ENCODE measurements at regions not wholly inside any gene's neighbourhood (a gene's known extent, or its start where the extent isn't known, plus 50 kb on each side); places are given as distances from the start of the nearest gene placed in this dataset.

DNA sequence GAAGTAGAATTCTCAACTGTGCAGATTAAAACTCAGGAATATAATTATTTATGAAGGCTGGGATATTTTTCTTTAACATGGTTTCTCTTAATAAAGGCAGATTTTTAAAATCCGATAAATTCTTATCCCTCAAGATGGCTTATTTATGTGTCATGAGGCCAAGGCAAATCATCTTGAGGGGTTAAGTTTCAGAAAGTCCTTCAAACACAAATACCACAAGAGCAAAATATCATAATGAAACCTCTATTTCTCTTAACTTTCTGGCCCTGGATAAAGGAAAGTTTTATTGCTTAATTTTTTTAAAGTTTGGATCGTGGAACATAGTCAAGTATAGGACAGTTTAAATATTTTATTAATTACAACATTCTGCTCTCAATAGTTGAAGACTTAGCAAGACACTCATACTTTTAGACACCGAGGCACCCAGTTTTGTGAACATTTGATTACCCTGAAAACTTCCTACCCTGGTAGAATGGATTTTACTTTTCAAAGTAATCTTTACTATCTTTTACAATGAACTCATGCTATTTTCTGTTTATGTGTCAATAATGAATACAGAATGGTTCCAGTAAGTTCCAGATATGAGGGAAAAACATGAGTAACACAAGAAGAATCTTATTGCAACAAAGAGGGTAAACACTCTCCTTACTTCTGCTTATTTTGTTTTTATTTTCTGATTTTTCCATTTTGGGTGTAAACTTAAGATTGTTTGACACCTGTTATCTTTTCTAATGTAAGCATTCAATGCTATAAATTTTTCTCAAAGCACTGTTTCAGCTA is 200.7 kb upstream of the IL15 start:
- no peaks in the 10 kb centered on the region for H3K36me3 ChIP-seq (replicated peaks in 1 of 2; ENCODE audit: control insufficient read depth in 1 of 2, insufficient read depth in 2 of 2, low read length in 2 of 2)
- intact Hi-C loops (cut with micrococcal nuclease; ENCODE audit: unreplicated experiment) (loop anchor here (10.0 kb wide), 1 partner anchor 991 kb away; no protein-coding TSS in a partner anchor), in situ Hi-C loops (cut with HindIII; ENCODE audit: extremely low pct_ligation_motif_present, low pct_unique_long_range_greater_than_20kb) (no loop called here)
- no peaks in the 10 kb centered on the region for H3K9me3 ChIP-seq (ENCODE audit: low read length)
- H3K79me2 ChIP-seq (ENCODE audit: insufficient read depth, low read length), result no peaks in the 10 kb centered on the region
- no TSS peak for BruUV-seq (replicated peaks)
- no peak overlapping the region for H2AFZ ChIP-seq (ENCODE audit: low read length)
- DNase-seq (ENCODE audit: low spot score) (no peak), FAIRE-seq (no peak), ATAC-seq (no peak)
- ChIA-PET POLR2A (no interaction called here), CTCF (ENCODE audit: low intra/inter-chr PET ratio, low total read pairs) (no interaction called here)
- H3K4me1 ChIP-seq (ENCODE audit: insufficient read depth, low read length), result no peaks in the 10 kb centered on the region
- no peak overlapping the region for H3K4me3 ChIP-seq (replicated peaks in 1 of 3; ENCODE audit: insufficient read depth in 1 of 3, low read depth in 2 of 3, low read length in 3 of 3)
- H3K27me3 ChIP-seq (ENCODE audit: control insufficient read depth in 1 of 2, insufficient read depth in 2 of 2, low read length in 2 of 2), result no peaks in the 10 kb centered on the region
- H4K20me1 ChIP-seq (ENCODE audit: insufficient read depth, low read length), result no peaks in the 10 kb centered on the region
- WGBS (ENCODE audit: low lambda C conversion rate), result 9% methylated on average over 3 of the region's 3 CpGs
- H3K27ac ChIP-seq (ENCODE audit: extremely low read length, insufficient read depth, low read length), result no peak overlapping the region
- no peak overlapping the region for H3K4me2 ChIP-seq (ENCODE audit: low read depth, low read length)
- no peak overlapping the region for H3K9ac ChIP-seq (ENCODE audit: insufficient read depth, low read depth, low read length)
- no peak for TF ChIP-seq BATF2 (CRISPR knock-in tag; IDR thresholded peaks at IDR 0.05)
- TF ChIP-seq ZNF589 (CRISPR knock-in tag; conservative IDR thresholded peaks at IDR 0.05), result no peak
- no peak for TF ChIP-seq ZNF333 (CRISPR knock-in tag; IDR thresholded peaks at IDR 0.05; ENCODE audit: borderline replicate concordance)
- TF ChIP-seq ZNF616 (CRISPR knock-in tag; IDR thresholded peaks at IDR 0.05; ENCODE audit: low read depth), result no peak
- no peak for TF ChIP-seq BORCS8-MEF2B (CRISPR knock-in tag; IDR thresholded peaks at IDR 0.05)
- TF ChIP-seq SOX5 (CRISPR knock-in tag; IDR thresholded peaks at IDR 0.05; ENCODE audit: borderline replicate concordance), result no peak
- TF ChIP-seq RCOR2 (CRISPR knock-in tag; IDR thresholded peaks at IDR 0.05), result no peak
- TF ChIP-seq AFF4 (CRISPR knock-in tag; IDR thresholded peaks at IDR 0.05), result no peak
- no peak for TF ChIP-seq ZNF883 (CRISPR knock-in tag; IDR thresholded peaks at IDR 0.05; ENCODE audit: not compliant biosample characterization)
- no peak for TF ChIP-seq CSRNP2 (CRISPR knock-in tag; conservative IDR thresholded peaks at IDR 0.05; ENCODE audit: low read depth)
- no peak for TF ChIP-seq ZNF563 (CRISPR knock-in tag; IDR thresholded peaks at IDR 0.05)
- no peak for TF ChIP-seq HMG20B (CRISPR knock-in tag; conservative IDR thresholded peaks at IDR 0.05)
- TF ChIP-seq CEBPB (IDR thresholded peaks at IDR 0.05; ENCODE audit: borderline replicate concordance, low read depth, low read length), result no peak
- no peak for TF ChIP-seq ZNF10 (CRISPR knock-in tag; IDR thresholded peaks at IDR 0.05; ENCODE audit: borderline replicate concordance, low read depth)
- no peak for TF ChIP-seq ATF7 (IDR thresholded peaks at IDR 0.05)
- no peak for TF ChIP-seq ATF7 (CRISPR knock-in tag; IDR thresholded peaks at IDR 0.05)
- TF ChIP-seq ZNF101 (CRISPR knock-in tag; IDR thresholded peaks at IDR 0.05; ENCODE audit: borderline replicate concordance, low read depth), result no peak
- no peak for TF ChIP-seq TAF1 (CRISPR knock-in tag; IDR thresholded peaks at IDR 0.05)
